SK-N-SH (cell line): ENCODE measurements at regions not wholly inside any gene's neighbourhood (a gene's known extent, or its start where the extent isn't known, plus 50 kb on each side); places are given as distances from the start of the nearest gene placed in this dataset.

ENCODE experiments used
- CHD2 ChIP-seq: fragments of 150-350 bp; IDR thresholded peaks from 2 replicates; pipeline ENCODE4 v1.6.1; 2018; ENCODE audit warnings: low read length; ENCODE audit not compliant: partially characterized antibody
- FOXJ3 ChIP-seq: sonication (generic); formaldehyde crosslinking; IDR thresholded peaks from 2 replicates; pipeline ENCODE4 v1.5.1; 2020; ENCODE audit warnings: mild to moderate bottlenecking, missing genetic modification reagents
- MAX ChIP-seq: IDR thresholded peaks from 2 replicates; pipeline ENCODE4 v1.4.0; 2012; ENCODE audit warnings: low read depth
- RCOR1 ChIP-seq: fragments of 150-350 bp; IDR thresholded peaks from 2 replicates; pipeline ENCODE4 v1.6.1; 2017; ENCODE audit warnings: antibody characterized with exemption, low read length
- TAF1 ChIP-seq: IDR thresholded peaks from 2 replicates; pipeline ENCODE4 v1.6.1; 2012; ENCODE audit warnings: low read depth, mild to moderate bottlenecking, low read length, moderate library complexity, borderline replicate concordance
- TCF12 ChIP-seq: IDR thresholded peaks from 2 replicates; pipeline ENCODE4 v1.4.0; 2012
- YY1 ChIP-seq: IDR thresholded peaks from 2 replicates; pipeline ENCODE4 v1.4.0; 2012; ENCODE audit warnings: low read depth, mild to moderate bottlenecking
- TF ChIP-seq, protein P1 (sequence below): fragments of 200-600 bp; sonication (generic); IDR thresholded peaks from 2 replicates; pipeline ENCODE4 v1.6.1; 2017; ENCODE audit warnings: antibody characterized with exemption, mild to moderate bottlenecking, moderate library complexity
- TF ChIP-seq, protein P2 (sequence below): IDR thresholded peaks from 2 replicates; pipeline ENCODE4 v1.4.0; 2012; ENCODE audit warnings: low read depth, borderline replicate concordance
- TF ChIP-seq, protein P3 (sequence below): IDR thresholded peaks from 2 replicates; pipeline ENCODE4; 2012

DNA sequence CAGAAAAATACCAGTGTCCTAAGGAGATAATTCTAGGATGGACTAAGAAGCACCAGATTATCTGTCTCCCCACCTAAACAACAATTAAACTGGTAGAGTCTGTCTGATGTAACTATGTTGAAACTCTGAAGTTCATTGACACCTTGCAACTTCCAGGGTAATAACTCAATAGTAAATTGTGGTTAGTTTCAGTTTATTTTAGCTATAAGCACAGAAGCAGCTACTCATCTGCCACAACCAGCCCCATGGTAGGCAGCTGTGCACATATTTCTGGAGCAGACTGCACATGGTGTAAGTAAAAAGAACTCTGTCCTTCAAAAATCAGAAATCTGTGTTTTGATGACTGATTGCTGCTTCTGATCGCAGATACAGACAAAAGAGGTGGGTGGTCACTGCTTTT is 852.1 kb downstream of the CDH11 start:
- TF ChIP-seq CHD2: no peak
- TF ChIP-seq FOXJ3 (CRISPR knock-in tag): no peak
- TF ChIP-seq, protein P1, sequence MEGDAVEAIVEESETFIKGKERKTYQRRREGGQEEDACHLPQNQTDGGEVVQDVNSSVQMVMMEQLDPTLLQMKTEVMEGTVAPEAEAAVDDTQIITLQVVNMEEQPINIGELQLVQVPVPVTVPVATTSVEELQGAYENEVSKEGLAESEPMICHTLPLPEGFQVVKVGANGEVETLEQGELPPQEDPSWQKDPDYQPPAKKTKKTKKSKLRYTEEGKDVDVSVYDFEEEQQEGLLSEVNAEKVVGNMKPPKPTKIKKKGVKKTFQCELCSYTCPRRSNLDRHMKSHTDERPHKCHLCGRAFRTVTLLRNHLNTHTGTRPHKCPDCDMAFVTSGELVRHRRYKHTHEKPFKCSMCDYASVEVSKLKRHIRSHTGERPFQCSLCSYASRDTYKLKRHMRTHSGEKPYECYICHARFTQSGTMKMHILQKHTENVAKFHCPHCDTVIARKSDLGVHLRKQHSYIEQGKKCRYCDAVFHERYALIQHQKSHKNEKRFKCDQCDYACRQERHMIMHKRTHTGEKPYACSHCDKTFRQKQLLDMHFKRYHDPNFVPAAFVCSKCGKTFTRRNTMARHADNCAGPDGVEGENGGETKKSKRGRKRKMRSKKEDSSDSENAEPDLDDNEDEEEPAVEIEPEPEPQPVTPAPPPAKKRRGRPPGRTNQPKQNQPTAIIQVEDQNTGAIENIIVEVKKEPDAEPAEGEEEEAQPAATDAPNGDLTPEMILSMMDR: no peak
- no peak for TF ChIP-seq YY1
- TF ChIP-seq RCOR1: no peak
- no peak for TF ChIP-seq TCF12
- TF ChIP-seq, protein P2, sequence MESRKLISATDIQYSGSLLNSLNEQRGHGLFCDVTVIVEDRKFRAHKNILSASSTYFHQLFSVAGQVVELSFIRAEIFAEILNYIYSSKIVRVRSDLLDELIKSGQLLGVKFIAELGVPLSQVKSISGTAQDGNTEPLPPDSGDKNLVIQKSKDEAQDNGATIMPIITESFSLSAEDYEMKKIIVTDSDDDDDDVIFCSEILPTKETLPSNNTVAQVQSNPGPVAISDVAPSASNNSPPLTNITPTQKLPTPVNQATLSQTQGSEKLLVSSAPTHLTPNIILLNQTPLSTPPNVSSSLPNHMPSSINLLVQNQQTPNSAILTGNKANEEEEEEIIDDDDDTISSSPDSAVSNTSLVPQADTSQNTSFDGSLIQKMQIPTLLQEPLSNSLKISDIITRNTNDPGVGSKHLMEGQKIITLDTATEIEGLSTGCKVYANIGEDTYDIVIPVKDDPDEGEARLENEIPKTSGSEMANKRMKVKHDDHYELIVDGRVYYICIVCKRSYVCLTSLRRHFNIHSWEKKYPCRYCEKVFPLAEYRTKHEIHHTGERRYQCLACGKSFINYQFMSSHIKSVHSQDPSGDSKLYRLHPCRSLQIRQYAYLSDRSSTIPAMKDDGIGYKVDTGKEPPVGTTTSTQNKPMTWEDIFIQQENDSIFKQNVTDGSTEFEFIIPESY: no peak
- TF ChIP-seq, protein P3, sequence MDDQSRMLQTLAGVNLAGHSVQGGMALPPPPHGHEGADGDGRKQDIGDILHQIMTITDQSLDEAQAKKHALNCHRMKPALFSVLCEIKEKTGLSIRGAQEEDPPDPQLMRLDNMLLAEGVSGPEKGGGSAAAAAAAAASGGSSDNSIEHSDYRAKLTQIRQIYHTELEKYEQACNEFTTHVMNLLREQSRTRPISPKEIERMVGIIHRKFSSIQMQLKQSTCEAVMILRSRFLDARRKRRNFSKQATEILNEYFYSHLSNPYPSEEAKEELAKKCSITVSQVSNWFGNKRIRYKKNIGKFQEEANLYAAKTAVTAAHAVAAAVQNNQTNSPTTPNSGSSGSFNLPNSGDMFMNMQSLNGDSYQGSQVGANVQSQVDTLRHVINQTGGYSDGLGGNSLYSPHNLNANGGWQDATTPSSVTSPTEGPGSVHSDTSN: no peak
- no peak for TF ChIP-seq MAX
- no peak for TF ChIP-seq TAF1
